ENCODE measurements at regions not wholly inside any gene's neighbourhood (a gene's known extent, or its start where the extent isn't known, plus 50 kb on each side); places are given as distances from the start of the nearest gene placed in this dataset.

- DNase-seq = no peak
Observed at GRCh38 chr15:94924057-94924456, 692.7 kb downstream of the MCTP2 start.

- no peak for DNase-seq
Observed at GRCh38 chr15:94924971-94925598, 693.7 kb downstream of the MCTP2 start.

DNA sequence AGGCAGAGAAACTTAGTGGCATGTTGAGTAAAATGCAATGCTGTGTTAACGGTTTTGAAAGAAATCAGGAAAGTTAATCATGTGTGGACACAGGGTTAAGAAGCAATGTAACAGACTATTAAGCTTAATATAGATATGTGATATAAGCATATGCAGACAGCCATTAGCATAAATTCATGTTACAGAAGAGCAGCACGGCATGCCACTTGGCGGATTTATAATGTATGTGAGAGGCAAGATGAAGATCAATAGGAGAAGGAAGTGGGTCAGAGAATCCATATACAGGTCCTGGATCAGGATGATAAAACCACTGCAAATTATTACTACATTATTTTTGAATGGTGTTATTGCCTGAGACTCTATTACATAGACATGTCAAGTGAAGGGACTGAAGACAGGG lies 694.3 kb downstream of the MCTP2 start:
- DNase-seq = no peak

- DNase-seq = no peak
Observed at GRCh38 chr15:94927003-94927402, 695.6 kb downstream of the MCTP2 start.

DNA sequence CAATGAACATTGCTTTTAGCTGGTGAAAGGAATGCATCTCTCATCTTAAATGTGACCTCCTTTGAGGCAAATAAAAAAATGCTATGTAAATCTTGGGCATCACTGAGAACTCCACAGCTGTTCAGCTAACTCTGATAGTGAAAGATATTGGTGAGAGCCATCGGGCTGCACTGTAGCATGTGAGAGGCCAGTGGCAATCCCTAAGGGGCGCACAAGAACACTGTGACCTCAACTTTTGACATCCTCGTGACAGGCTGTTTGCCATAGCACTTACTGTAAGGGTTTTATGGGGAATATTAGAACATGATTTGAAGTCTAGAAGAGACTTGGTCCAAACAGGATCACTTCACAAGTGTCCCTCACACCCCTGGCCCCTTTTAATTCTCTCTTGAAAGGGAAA lies 697.9 kb downstream of the MCTP2 start:
- no peak for DNase-seq

GRCh38 chr15:94930441-94930840 lies 699.1 kb downstream of the MCTP2 start:
- DNase-seq = no peak

- no peak for DNase-seq
Observed at GRCh38 chr15:94930960-94931359, 699.6 kb downstream of the MCTP2 start.

GRCh38 chr15:94934440-94934839 lies 703.1 kb downstream of the MCTP2 start:
- DNase-seq = no peak

DNA sequence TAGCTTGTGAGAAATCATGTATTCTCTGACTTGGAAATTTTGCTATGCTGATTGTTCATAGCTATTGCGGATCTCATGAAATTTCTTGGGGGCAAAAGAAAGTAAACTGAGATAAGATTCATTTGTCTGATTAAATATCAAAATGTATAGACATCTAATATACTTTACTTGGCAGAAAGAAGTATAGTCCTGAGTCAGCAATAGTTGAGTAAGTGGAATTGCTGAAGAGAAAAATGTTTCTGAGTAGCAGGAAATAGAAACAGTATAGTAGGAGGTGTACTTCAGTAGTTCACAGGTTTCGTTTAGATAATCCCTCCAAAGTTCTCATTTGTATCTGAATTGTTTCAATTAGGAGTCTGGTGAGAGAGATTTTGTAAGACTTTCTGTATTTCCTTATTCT lies 705.9 kb downstream of the MCTP2 start:
- no peak for DNase-seq

DNA sequence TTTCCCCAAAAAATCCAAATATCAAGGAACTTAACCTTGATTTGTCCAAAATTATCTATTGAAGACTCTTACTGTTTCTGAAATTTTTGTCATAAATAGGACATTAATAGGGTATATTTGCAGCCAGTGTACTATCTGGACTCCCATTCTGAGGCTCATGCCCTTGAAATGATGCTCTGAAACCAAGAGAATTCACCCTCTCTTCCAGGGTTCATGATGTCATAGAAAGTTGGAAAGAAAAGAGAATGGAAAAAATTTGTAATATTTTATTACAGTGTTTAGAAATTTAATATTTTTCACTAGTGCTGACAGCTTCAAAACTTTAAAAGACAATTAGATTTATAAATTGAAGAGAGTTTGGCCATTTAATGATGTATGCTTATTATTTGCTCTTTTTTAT lies 712.5 kb downstream of the MCTP2 start:
- DNase-seq = no peak

DNA sequence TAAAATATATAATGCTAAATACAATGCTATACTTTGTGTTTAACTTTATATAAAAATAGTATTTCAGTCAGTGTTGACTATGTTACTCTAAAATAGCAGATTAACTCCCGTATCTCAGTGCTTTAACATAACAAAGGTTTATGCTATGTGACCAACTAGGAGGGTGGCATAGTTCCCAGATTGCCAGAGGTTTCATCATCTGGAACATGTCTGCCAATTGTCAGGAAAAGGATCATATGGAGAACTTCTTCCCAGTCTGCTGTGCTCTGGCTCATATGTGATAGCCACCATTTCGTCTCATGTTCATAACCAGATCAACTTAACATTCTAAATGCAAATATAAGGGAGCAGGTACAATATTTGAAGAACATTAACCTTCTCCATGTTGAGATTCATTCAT lies 720.2 kb downstream of the MCTP2 start:
- no peak for DNase-seq

DNA sequence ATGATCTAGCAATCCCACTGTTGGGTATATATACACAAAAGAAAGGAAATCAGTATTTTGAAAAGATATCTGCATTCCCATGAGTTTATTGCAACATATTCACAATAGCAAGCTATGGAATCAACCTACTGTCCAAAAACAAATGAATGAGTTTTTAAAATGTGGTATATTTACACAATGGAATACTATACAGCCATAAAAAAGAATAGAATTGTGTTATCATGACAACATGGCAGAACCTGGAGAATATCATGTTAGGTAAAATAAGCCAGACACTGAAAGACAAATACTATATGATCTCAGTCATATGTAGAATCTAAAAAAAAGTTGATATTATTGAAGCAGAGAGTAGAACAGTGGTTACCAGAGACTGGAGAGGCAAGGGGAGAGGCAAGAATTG lies 732.6 kb downstream of the MCTP2 start:
- DNase-seq = no peak

DNA sequence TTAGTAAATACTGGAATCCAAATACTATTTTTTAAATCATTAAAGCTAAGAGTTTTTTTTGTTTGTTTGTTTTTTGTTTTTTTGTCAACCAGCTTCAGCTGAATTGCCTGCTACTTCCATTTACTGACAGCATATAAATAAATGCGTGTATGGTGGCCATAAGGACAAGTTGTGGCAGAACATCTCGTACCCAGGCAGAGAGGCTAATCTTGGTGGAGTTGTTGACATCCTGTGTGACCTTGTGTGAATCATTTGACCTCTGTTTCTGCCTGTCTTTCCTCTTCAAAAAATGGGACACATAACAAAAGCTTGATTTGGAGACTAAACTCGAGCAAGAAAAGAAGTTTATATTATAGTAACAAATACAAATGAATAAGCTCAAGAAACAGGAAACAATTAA lies 734.2 kb downstream of the MCTP2 start:
- no peak for DNase-seq

DNA sequence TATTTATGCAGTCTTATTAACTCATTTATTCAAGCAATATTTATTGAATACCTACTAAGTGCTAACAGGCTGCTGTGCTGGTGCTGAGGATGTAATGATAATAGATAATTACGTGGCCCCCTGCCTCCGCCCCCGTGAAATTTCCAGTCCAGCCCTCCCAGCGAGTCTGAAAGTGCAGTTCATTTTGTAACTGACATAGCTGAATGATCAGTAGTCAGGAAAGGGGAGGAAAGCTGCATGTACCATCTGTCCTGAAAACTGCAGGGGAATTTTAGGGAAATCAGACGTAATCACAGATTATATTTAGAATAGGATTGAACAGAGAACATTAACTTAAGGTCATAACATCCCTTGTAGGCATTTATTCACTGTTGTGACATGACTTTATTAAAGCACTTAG lies 736.8 kb downstream of the MCTP2 start:
- no peak for DNase-seq

DNA sequence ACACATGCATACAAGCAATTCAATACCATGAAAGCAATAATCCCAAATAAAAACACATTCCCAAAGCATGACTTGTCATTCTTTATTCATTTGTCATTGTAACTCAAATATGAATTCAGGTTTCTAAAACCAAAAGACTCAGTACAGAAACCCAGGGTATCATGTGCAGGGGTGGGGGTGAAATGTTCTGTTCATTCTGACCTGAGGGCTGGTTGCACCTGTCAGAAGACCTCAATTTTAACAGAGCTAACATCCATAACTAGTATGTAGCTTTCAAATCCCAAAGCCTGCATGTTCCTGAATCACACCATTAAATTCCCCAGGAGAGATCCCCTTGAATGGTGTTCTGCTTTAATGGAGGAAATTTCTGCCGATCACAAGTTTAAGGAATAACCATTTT lies 738.7 kb downstream of the MCTP2 start:
- DNase-seq = no peak

GRCh38 chr15:94970802-94971201 lies 739.4 kb downstream of the MCTP2 start:
- DNase-seq = no peak

- no peak for DNase-seq
Observed at GRCh38 chr15:94972314-94972713, 741.0 kb downstream of the MCTP2 start.

GRCh38 chr15:94987085-94987484 lies 755.7 kb downstream of the MCTP2 start:
- DNase-seq = no peak

- DNase-seq = no peak
Observed at GRCh38 chr15:94991718-94992117, 760.4 kb downstream of the MCTP2 start.

GRCh38 chr15:95009635-95010034 lies 778.3 kb downstream of the MCTP2 start:
- DNase-seq = no peak

- DNase-seq = no peak
Observed at GRCh38 chr15:95013381-95013780, 782.0 kb downstream of the MCTP2 start.

GRCh38 chr15:95016511-95017229 lies 785.3 kb downstream of the MCTP2 start:
- DNase-seq = no peak

- no peak for DNase-seq
Observed at GRCh38 chr15:95017666-95018328, 786.4 kb downstream of the MCTP2 start.

DNA sequence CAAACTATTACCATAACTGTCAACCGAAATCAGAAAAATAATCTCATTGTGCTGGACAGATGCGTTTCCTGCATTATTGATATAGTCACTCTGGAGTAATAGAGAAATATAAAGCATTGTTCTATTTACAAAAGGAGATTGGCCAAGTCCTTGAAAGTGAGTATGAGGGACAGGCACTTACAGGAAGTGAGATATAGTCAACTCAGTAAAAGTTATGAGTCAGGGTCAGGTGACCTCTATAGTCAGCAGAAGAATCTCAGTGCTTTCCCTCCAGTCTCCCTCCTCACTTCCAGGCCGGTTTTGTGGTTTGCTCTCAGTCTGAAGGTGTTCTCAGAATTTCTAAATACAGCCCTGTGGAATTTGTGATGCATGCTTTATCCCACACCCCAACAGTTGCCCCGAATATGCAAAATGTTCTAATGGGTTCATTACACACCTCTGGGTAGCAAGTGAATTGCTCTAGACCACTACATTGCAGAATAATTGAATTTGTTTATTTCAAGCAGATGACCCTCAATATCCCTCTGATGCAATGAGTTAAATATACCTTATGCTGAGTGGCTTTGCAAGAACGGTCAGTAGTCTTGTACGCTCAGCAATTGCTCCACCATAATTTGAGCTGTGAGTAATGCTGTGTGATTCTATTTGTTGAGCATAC lies 787.7 kb downstream of the MCTP2 start:
- DNase-seq = no peak

Measured in activated naive CD4-positive, alpha-beta T cell treated with anti-CD3 and anti-CD28 coated beads, Interleukin-2, amount 50 U/mL, for 16 hours (primary cell).